Endothelial cell of umbilical vein (primary cell): ENCODE measurements at regions not wholly inside any gene's neighbourhood (a gene's known extent, or its start where the extent isn't known, plus 50 kb on each side); places are given as distances from the start of the nearest gene placed in this dataset.

ENCODE experiments used
- BruUV-seq: library from RNA; stranded (reverse); fragments of 400-500 nt; replicated peaks from 2 replicates; lab custom pipeline; 2021; lab: Mats Ljungman, UMichigan
- CTCF ChIA-PET: fragments of 300-600, 350-600 bp; sonication (Branson Sonifier 250); formaldehyde crosslinking; loops from one replicate; lab custom pipeline; 2021; ENCODE audit warnings: antibody characterized with exemption, inconsistent platforms; lab: Charles Lee
- POLR2A ChIA-PET: fragments of 300-600, 350-600 bp; sonication (Branson Sonifier 250); formaldehyde crosslinking; loops from one replicate; lab custom pipeline; 2021; ENCODE audit warnings: antibody characterized with exemption, inconsistent platforms; lab: Charles Lee
- DNase-seq: peaks from one replicate; pipeline ENCODE4 v3.0.0-alpha.2; 2011; ENCODE audit warnings: low read depth, low spot score
- FAIRE-seq: peaks from 2 replicates; lab custom pipeline; 2011; peaks lifted over from hg19 to GRCh38; lab: Jason Lieb, UNC
- H2AFZ ChIP-seq: 2 replicates; pipeline ENCODE4 v1.6.0; 2012; ENCODE audit warnings: low read depth, low read length, control low read depth, inconsistent platforms
- H3K27ac ChIP-seq: 2 replicates; pipeline ENCODE4 v1.5.1; 2011; ENCODE audit warnings: low read depth, mild to moderate bottlenecking, control low read depth, low read length, moderate library complexity; ENCODE audit not compliant: insufficient read depth
- H3K27me3 ChIP-seq, 2 experiments: 2 replicates each; pipeline versions ENCODE4 v1.6.0 to v1.6.1; 2011; ENCODE audit warnings: low read length in 2 of 2, mixed read lengths in 1 of 2; ENCODE audit not compliant: control insufficient read depth in 2 of 2, insufficient read depth in 2 of 2
- H3K36me3 ChIP-seq, 2 experiments: 2 replicates in 1 of 2; 3 replicates in 1 of 2; pipeline ENCODE4 v1.5.1; 2011; ENCODE audit warnings: low read length in 2 of 2, mild to moderate bottlenecking in 1 of 2, moderate library complexity in 1 of 2; ENCODE audit not compliant: control insufficient read depth in 2 of 2, insufficient read depth in 2 of 2; ENCODE audit errors: extremely low read depth in 1 of 2
- H3K4me1 ChIP-seq: 3 replicates; pipeline ENCODE4 v1.5.1; 2011; ENCODE audit warnings: mild to moderate bottlenecking, low read length; ENCODE audit not compliant: control insufficient read depth, insufficient read depth; ENCODE audit errors: extremely low read depth
- H3K4me2 ChIP-seq: 2 replicates; pipeline ENCODE4 v1.6.1; 2011; ENCODE audit warnings: low read length, control low read depth, mixed read lengths; ENCODE audit not compliant: insufficient read depth
- H3K4me3 ChIP-seq, 3 experiments: fragments of 200-600 bp in 1 of 3; sonication (generic), shearing (Covaris generic) in 1 of 3; replicated peaks in 1 of 3; 2 replicates each; pipeline ENCODE4 v1.5.1; 2011 to 2016; ENCODE audit warnings: control low read depth in 3 of 3, low read length in 3 of 3, mild to moderate bottlenecking in 2 of 3, inconsistent platforms in 1 of 3, low read depth in 1 of 3, moderate library complexity in 1 of 3; ENCODE audit not compliant: insufficient read depth in 1 of 3
- H3K79me2 ChIP-seq: 2 replicates; pipeline ENCODE4 v1.6.0; 2012; ENCODE audit warnings: low read length, inconsistent platforms; ENCODE audit not compliant: control insufficient read depth, insufficient read depth
- H3K9ac ChIP-seq: replicated peaks from 2 replicates; pipeline ENCODE3; 2011; ENCODE audit warnings: low read length, control low read depth; ENCODE audit not compliant: insufficient read depth; ENCODE audit errors: extremely low read depth
- H3K9me1 ChIP-seq: replicated peaks from 3 replicates; pipeline ENCODE4 v1.6.0; 2011; ENCODE audit warnings: mild to moderate bottlenecking, low read length; ENCODE audit not compliant: control insufficient read depth, insufficient read depth; ENCODE audit errors: extremely low read depth
- H3K9me3 ChIP-seq: replicated peaks from 2 replicates; pipeline ENCODE4 v1.5.1; 2012; ENCODE audit warnings: low read length, inconsistent platforms; ENCODE audit not compliant: control insufficient read depth, insufficient read depth
- H4K20me1 ChIP-seq: replicated peaks from 2 replicates; pipeline ENCODE3; 2011; ENCODE audit warnings: mild to moderate bottlenecking, low read length; ENCODE audit not compliant: control insufficient read depth, insufficient read depth; ENCODE audit errors: extremely low read depth
- CTCF ChIP-seq, 2 donors: IDR thresholded peaks; 1 replicate in 1 of 2; 2 replicates in 1 of 2; pipeline ENCODE4 v1.5.1; 2011; ENCODE audit warnings: low read length in 2 of 2, mild to moderate bottlenecking in 2 of 2, moderate library complexity in 2 of 2, control low read depth in 1 of 2, inconsistent platforms in 1 of 2, low read depth in 1 of 2; ENCODE audit not compliant: insufficient read depth in 1 of 2; ENCODE audit errors: extremely low read depth in 1 of 2
- EZH2 ChIP-seq: IDR thresholded peaks from 2 replicates; pipeline ENCODE4 v1.6.1; 2012; ENCODE audit warnings: borderline replicate concordance, low read depth, mild to moderate bottlenecking, moderate library complexity, low read length, inconsistent platforms; ENCODE audit not compliant: severe bottlenecking
- FOS ChIP-seq: IDR thresholded peaks from 2 replicates; pipeline ENCODE4 v1.6.1; 2011; ENCODE audit warnings: mild to moderate bottlenecking, low read length, moderate library complexity, borderline replicate concordance; ENCODE audit not compliant: insufficient read depth
- GATA2 ChIP-seq: IDR thresholded peaks from 2 replicates; pipeline ENCODE4 v1.7.0; 2011; ENCODE audit warnings: low read depth, mild to moderate bottlenecking, moderate library complexity, mixed read lengths, low read length; ENCODE audit not compliant: insufficient read length, insufficient read depth
- JUN ChIP-seq: IDR thresholded peaks from 2 replicates; pipeline ENCODE4 v1.6.1; 2011; ENCODE audit warnings: borderline replicate concordance, low read depth; ENCODE audit not compliant: insufficient read length, insufficient read depth
- MYC ChIP-seq: IDR thresholded peaks from one replicate; pipeline ENCODE4 v1.6.1; 2011; ENCODE audit warnings: mild to moderate bottlenecking, low read depth, low read length
- POLR2A ChIP-seq: IDR thresholded peaks from 2 replicates; pipeline ENCODE4 v1.6.1; 2012; ENCODE audit warnings: low read depth, mild to moderate bottlenecking, control low read depth, low read length
- POLR2AphosphoS5 ChIP-seq: IDR thresholded peaks from 2 replicates; pipeline ENCODE4 v1.6.1; 2012; ENCODE audit warnings: low read depth, mild to moderate bottlenecking, control low read depth, low read length, moderate library complexity; ENCODE audit not compliant: insufficient read depth
- dilution Hi-C: fragments of 300-500 bp; cut with MboI; formaldehyde crosslinking; loops from one replicate; pipeline ENCODE4 v1.15.0; 2019; ENCODE audit warnings: low sequenced_read_pairs; ENCODE audit not compliant: extremely low pct_ligation_motif_present
- intact Hi-C: fragments of 100-400 bp; cut with micrococcal nuclease; formaldehyde crosslinking; loops from one replicate; pipeline ENCODE4 v1.10.0; 2022
- TF ChIP-seq, protein P1 (sequence below): IDR thresholded peaks from 2 replicates; pipeline ENCODE4 v1.6.1; 2011; ENCODE audit not compliant: insufficient read depth, insufficient read length

GRCh38 chr3:109994853-109995252, 657.5 kb upstream of the DPPA4 start:
- intact Hi-C loops, result no loop called here
- CTCF ChIA-PET, result no interaction called here

More at GRCh38 chr3:109994853-109995252, 657.5 kb upstream of the DPPA4 start:
- no peak overlapping the region for H3K4me3 ChIP-seq
- POLR2A ChIA-PET, result no interaction called here
- H3K9me1 ChIP-seq, result no peaks in the 10 kb centered on the region
- no TSS peak for BruUV-seq
- no peak overlapping the region for H3K4me2 ChIP-seq
- H3K27ac ChIP-seq, result no peak overlapping the region
- DNase-seq (no peak), FAIRE-seq (no peak)
- no peaks in the 10 kb centered on the region for H3K4me1 ChIP-seq
- dilution Hi-C loops, result no loop called here
- no peaks in the 10 kb centered on the region for H3K36me3 ChIP-seq
- H2AFZ ChIP-seq, result no peak overlapping the region
- H3K9ac ChIP-seq, result no peak overlapping the region
- no peaks in the 10 kb centered on the region for H3K9me3 ChIP-seq
- TF ChIP-seq CTCF (IDR thresholded peaks at IDR 0.05; ENCODE audit: extremely low read depth in 1 of 2, insufficient read depth in 1 of 2, low read depth in 1 of 2, low read length in 2 of 2), result no peak
- TF ChIP-seq EZH2, result no peak
- TF ChIP-seq, protein P1, sequence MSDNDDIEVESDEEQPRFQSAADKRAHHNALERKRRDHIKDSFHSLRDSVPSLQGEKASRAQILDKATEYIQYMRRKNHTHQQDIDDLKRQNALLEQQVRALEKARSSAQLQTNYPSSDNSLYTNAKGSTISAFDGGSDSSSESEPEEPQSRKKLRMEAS, result no peak
- no peak for TF ChIP-seq JUN
- no peak for TF ChIP-seq MYC
- no peak for TF ChIP-seq FOS
- no peak for TF ChIP-seq POLR2AphosphoS5
- TF ChIP-seq GATA2, result no peak
- no peak for TF ChIP-seq POLR2A
- no peaks in the 10 kb centered on the region for H3K27me3 ChIP-seq
- no peaks in the 10 kb centered on the region for H4K20me1 ChIP-seq
- H3K79me2 ChIP-seq, result no peaks in the 10 kb centered on the region
